HS-5 (cell line): ENCODE measurements at regions not wholly inside any gene's neighbourhood (a gene's known extent, or its start where the extent isn't known, plus 50 kb on each side); places are given as distances from the start of the nearest gene placed in this dataset.

ENCODE experiments used
- DNase-seq: peaks from one replicate; pipeline ENCODE4 v3.0.0-alpha.2; 2012; ENCODE audit warnings: low read depth

- DNase-seq = no peak
These were observed 369.8 kb upstream of the ARID1B start for GRCh38 chr6:156407334-156407733.

GRCh38 chr6:156406688-156407087 is 370.5 kb upstream of the ARID1B start:
- no peak for DNase-seq

GRCh38 chr6:156406099-156406498 is 371.1 kb upstream of the ARID1B start:
- no peak for DNase-seq

- DNase-seq = no peak
These were observed 374.6 kb upstream of the ARID1B start for GRCh38 chr6:156402628-156403027.

- DNase-seq = no peak
These were observed 375.0 kb upstream of the ARID1B start for GRCh38 chr6:156402227-156402626.

GRCh38 chr6:156400487-156400886 is 376.7 kb upstream of the ARID1B start:
- DNase-seq = no peak

- DNase-seq = no peak
These were observed 378.2 kb upstream of the ARID1B start for GRCh38 chr6:156398966-156399365.

- no peak for DNase-seq
These were observed 378.8 kb upstream of the ARID1B start for GRCh38 chr6:156398371-156398770.

GRCh38 chr6:156396791-156397418 is 380.3 kb upstream of the ARID1B start:
- DNase-seq = no peak

- DNase-seq = no peak
These were observed 381.0 kb upstream of the ARID1B start for GRCh38 chr6:156396068-156396771.

- no peak for DNase-seq
These were observed 381.9 kb upstream of the ARID1B start for GRCh38 chr6:156395276-156395675.

GRCh38 chr6:156392648-156393047 is 384.5 kb upstream of the ARID1B start:
- no peak for DNase-seq

GRCh38 chr6:156391977-156392376 is 385.2 kb upstream of the ARID1B start:
- DNase-seq = no peak

- no peak for DNase-seq
These were observed 386.0 kb upstream of the ARID1B start for GRCh38 chr6:156391061-156391672.

GRCh38 chr6:156390621-156391020 is 386.6 kb upstream of the ARID1B start:
- no peak for DNase-seq

GRCh38 chr6:156389296-156389695 is 387.9 kb upstream of the ARID1B start:
- DNase-seq = no peak

GRCh38 chr6:156387472-156387871 is 389.7 kb upstream of the ARID1B start:
- no peak for DNase-seq

- no peak for DNase-seq
These were observed 394.1 kb upstream of the ARID1B start for GRCh38 chr6:156383059-156383458.

- DNase-seq = no peak
These were observed 397.5 kb upstream of the ARID1B start for GRCh38 chr6:156379392-156380289.

GRCh38 chr6:156378853-156379252 is 398.3 kb upstream of the ARID1B start:
- DNase-seq = no peak

- no peak for DNase-seq
These were observed 401.1 kb upstream of the ARID1B start for GRCh38 chr6:156376091-156376490.

- no peak for DNase-seq
These were observed 417.3 kb upstream of the ARID1B start for GRCh38 chr6:156359912-156360311.
